Ovary (tissue), 7 donors: ENCODE measurements at regions not wholly inside any gene's neighbourhood (a gene's known extent, or its start where the extent isn't known, plus 50 kb on each side); places are given as distances from the start of the nearest gene placed in this dataset.

Source experiments
- DNase-seq, 5 donors: peaks; one replicate each; pipeline ENCODE4 v3.0.0-alpha.2; 2019 to 2020
- H3K27ac ChIP-seq, 2 donors: fragments of 200-600 bp; one replicate each; pipeline versions ENCODE4 v1.5.1 to v1.8.0; 2019 to 2022
- H3K27me3 ChIP-seq: fragments of 200-600 bp; one replicate; pipeline ENCODE4 v1.8.0; 2022
- H3K36me3 ChIP-seq: fragments of 200-600 bp; sonication (generic); one replicate; pipeline ENCODE4 v1.5.1; 2019
- H3K4me1 ChIP-seq: one replicate; pipeline ENCODE4 v1.8.1; 2013; ENCODE audit warnings: mild to moderate bottlenecking, moderate library complexity; ENCODE audit not compliant: insufficient read depth
- H3K4me3 ChIP-seq: fragments of 200-600 bp; sonication (generic); one replicate; pipeline ENCODE4 v1.5.1; 2017
- H3K9me3 ChIP-seq, 2 donors: fragments of 200-600 bp in 1 of 2; sonication (generic) in 1 of 2; one replicate each; pipeline versions ENCODE4 v1.5.1 to v1.8.1; 2013 to 2019; ENCODE audit warnings: mild to moderate bottlenecking in 1 of 2, moderate library complexity in 1 of 2
- EP300 ChIP-seq: sonication (generic); formaldehyde crosslinking; IDR thresholded peaks from one replicate; pipeline ENCODE4 v1.6.1; 2017; ENCODE audit warnings: antibody characterized with exemption
- POLR2A ChIP-seq: fragments of 450-650 bp; IDR thresholded peaks from one replicate; pipeline ENCODE4 v1.6.1; 2017; ENCODE audit warnings: antibody characterized with exemption, mild to moderate bottlenecking, moderate library complexity
- WGBS, 3 donors: extraction: QIAGEN DNeasy Blood & Tissue Kit in 1 of 3; methylation state at CpG; one replicate each; pipeline versions ENCODE4 v1.1.5 to v1.1.7; 2013 to 2017; 5-methylcytosine and 5-hydroxymethylcytosine counted together
- intact Hi-C, 4 donors: fragments of 100-400 bp; cut with DNase I; formaldehyde crosslinking; loops; one replicate each; pipeline versions ENCODE4 v1.11.0 to v1.15.1; 2022 to 2023
- TF ChIP-seq, protein P1 (sequence below), 3 donors: fragments of 450-650 bp in 2 of 3; fragments of 200-600 bp in 1 of 3; IDR thresholded peaks; one replicate each; pipeline versions ENCODE4 v1.5.1 to v1.8.0; 2016 to 2022; ENCODE audit warnings: antibody characterized with exemption in 3 of 3, mild to moderate bottlenecking in 1 of 3
- donor health status: DM: no; HTN: no; CAD: no; lungs with moderate emphysema.
- donor health status: DM: no; HTN: no; CAD: no.
- donor health status: Bipolar disorder and iron deficiency.
- donor health status: DM: no; HTN: no; CAD: no.
- donor health status: DM: yes; HTN: yes; CAD: no.

DNA sequence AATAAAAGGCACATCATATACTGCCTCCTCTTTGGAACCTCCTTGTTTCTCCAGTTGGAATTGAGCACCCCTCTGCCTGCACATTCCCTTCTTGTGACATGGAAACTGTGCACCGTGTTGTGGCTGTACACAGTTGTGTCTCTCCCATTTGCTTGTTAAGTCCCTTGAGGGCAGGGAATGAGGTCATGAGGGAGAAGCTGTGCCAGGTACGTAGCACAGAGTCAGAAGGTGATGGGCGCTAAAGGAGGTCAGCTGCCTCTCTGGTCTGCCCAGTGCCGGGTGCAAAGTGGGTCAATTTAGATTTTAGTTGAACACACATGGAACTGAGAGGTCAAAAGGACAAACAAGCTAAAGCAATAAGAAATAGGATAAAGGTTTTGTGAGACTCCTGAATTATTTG lies 124.4 kb downstream of the FAM43A start:
- Histone ChIP-seq H3K9me3 (no peaks in the 10 kb centered on the region), H3K4me1 (no peaks in the 10 kb centered on the region), H3K36me3 (no peaks in the 10 kb centered on the region), H3K27me3 (no peaks in the 10 kb centered on the region), H3K27ac (no peak overlapping the region), H3K4me3 (no peak overlapping the region)
- intact Hi-C loops = loop anchor here in 1 of 4 donors (10.0 kb wide), 1 partner anchor 85 kb away; no protein-coding TSS in a partner anchor
- TF ChIP-seq EP300 (no peak), POLR2A (no peak)
- TF ChIP-seq, protein P1, sequence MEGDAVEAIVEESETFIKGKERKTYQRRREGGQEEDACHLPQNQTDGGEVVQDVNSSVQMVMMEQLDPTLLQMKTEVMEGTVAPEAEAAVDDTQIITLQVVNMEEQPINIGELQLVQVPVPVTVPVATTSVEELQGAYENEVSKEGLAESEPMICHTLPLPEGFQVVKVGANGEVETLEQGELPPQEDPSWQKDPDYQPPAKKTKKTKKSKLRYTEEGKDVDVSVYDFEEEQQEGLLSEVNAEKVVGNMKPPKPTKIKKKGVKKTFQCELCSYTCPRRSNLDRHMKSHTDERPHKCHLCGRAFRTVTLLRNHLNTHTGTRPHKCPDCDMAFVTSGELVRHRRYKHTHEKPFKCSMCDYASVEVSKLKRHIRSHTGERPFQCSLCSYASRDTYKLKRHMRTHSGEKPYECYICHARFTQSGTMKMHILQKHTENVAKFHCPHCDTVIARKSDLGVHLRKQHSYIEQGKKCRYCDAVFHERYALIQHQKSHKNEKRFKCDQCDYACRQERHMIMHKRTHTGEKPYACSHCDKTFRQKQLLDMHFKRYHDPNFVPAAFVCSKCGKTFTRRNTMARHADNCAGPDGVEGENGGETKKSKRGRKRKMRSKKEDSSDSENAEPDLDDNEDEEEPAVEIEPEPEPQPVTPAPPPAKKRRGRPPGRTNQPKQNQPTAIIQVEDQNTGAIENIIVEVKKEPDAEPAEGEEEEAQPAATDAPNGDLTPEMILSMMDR (IDR thresholded peaks at IDR 0.05) = no peak
- no peak for DNase-seq
- WGBS, 3 donors = 79 to 83% (median 81%) methylated on average over 4 of the region's 4 CpGs

DNA sequence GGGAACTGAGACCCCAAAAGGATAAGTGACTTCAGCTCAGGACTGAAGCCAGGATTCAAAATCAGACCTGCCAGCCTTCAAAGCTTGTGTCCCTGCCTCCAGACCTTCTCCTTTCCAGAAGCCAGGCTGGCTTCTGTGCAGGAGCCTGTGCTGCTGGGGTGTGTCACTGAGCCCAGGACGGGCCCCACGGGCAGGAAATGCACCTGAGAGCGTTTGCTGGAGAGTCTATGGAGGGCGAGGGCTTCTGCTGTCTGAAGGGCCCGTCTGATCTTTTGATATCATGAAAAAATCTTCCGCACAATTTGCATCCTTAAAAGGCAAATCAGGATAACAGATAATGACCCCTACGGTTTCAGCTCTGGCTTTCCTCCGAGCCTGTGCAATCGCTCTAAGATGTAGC lies 125.4 kb downstream of the FAM43A start:
- WGBS, 3 donors = 79 to 85% (median 80%) methylated on average over 9 of the region's 9 CpGs
- intact Hi-C loops = loop anchor here in 1 of 4 donors (10.0 kb wide), 1 partner anchor 84 kb away; no protein-coding TSS in a partner anchor

DNA sequence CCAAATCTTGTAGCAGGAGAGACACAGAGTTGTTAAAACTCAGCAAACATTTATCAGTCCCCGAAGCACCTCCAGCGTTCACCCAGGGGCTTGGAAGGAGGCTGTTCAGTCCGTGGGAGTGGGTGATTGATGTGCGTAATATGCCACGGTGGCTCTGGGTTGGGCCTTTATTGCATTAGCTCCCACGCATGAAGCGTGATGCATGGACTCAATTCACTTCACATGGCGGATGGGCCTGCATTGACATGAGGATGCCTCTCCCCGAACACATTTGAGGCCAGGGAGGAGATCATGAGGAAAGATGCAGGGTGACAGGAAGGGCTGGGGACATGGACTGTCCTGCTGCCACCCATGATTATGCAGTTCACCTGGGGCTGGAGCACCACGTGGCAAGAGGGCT lies 126.5 kb downstream of the FAM43A start:
- H3K9me3 ChIP-seq = no peaks in the 10 kb centered on the region
- H3K27me3 ChIP-seq = no peaks in the 10 kb centered on the region
- TF ChIP-seq POLR2A (no peak), EP300 (no peak)
- TF ChIP-seq, protein P1 (IDR thresholded peaks at IDR 0.05) = no peak
- DNase-seq = no peak
- intact Hi-C loops = loop anchor here in 1 of 4 donors (10.0 kb wide), 1 partner anchor 83 kb away; no protein-coding TSS in a partner anchor
- H3K27ac ChIP-seq = no peak overlapping the region
- no peaks in the 10 kb centered on the region for H3K36me3 ChIP-seq
- H3K4me3 ChIP-seq = no peak overlapping the region
- 70 to 83% (median 79%) methylated on average over 10 of the region's 10 CpGs for WGBS, 3 donors
- no peaks in the 10 kb centered on the region for H3K4me1 ChIP-seq

More for the DNA sequence above, 125.4 kb downstream of the FAM43A start:
- H3K4me3 ChIP-seq = no peak overlapping the region
- H3K36me3 ChIP-seq = no peaks in the 10 kb centered on the region
- TF ChIP-seq POLR2A = no peak
- TF ChIP-seq, protein P1 (IDR thresholded peaks at IDR 0.05) = no peak
- TF ChIP-seq EP300 = no peak
- no peaks in the 10 kb centered on the region for H3K27me3 ChIP-seq
- H3K27ac ChIP-seq = no peak overlapping the region
- no peak for DNase-seq
- no peaks in the 10 kb centered on the region for H3K9me3 ChIP-seq
- no peaks in the 10 kb centered on the region for H3K4me1 ChIP-seq

DNA sequence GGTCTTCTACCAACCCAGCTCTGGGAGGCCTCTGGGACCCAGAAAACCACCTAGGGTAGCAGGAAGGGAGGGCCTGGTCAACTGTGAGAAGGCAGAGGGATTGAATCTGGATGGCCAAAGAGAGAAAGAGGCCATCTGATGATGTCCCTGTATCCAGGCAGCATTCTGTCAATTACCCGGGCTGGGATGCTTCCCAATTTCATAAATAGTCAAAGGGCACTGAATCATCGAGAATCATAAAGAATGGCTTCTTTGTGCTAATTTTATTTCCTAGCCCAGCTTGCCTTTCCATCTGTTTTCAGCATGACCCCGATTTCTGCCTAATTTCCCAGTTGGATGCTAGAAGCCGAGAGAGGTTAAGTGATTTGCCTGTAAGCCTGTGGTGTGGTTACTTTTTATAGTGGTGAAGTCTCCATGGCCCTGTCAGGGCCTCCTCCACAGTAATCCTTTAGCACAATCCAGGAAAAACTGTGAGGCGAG lies 129.2 kb downstream of the FAM43A start:
- no peaks in the 10 kb centered on the region for H3K9me3 ChIP-seq
- TF ChIP-seq POLR2A (no peak), EP300 (no peak)
- TF ChIP-seq, protein P1 (IDR thresholded peaks at IDR 0.05) = no peak
- no peaks in the 10 kb centered on the region for H3K27me3 ChIP-seq
- H3K36me3 ChIP-seq = no peaks in the 10 kb centered on the region
- WGBS, 3 donors = 71 to 86% (median 77%) methylated on average over 5 of the region's 5 CpGs
- H3K4me1 ChIP-seq = no peaks in the 10 kb centered on the region
- no peak overlapping the region for H3K4me3 ChIP-seq
- no peak for DNase-seq
- no peak overlapping the region for H3K27ac ChIP-seq
- intact Hi-C loops = loop anchor here in 1 of 4 donors (10.0 kb wide), 1 partner anchor 80 kb away; no protein-coding TSS in a partner anchor
